ENCODE measurements at regions not wholly inside any gene's neighbourhood (a gene's known extent, or its start where the extent isn't known, plus 50 kb on each side); places are given as distances from the start of the nearest gene placed in this dataset.

DNA sequence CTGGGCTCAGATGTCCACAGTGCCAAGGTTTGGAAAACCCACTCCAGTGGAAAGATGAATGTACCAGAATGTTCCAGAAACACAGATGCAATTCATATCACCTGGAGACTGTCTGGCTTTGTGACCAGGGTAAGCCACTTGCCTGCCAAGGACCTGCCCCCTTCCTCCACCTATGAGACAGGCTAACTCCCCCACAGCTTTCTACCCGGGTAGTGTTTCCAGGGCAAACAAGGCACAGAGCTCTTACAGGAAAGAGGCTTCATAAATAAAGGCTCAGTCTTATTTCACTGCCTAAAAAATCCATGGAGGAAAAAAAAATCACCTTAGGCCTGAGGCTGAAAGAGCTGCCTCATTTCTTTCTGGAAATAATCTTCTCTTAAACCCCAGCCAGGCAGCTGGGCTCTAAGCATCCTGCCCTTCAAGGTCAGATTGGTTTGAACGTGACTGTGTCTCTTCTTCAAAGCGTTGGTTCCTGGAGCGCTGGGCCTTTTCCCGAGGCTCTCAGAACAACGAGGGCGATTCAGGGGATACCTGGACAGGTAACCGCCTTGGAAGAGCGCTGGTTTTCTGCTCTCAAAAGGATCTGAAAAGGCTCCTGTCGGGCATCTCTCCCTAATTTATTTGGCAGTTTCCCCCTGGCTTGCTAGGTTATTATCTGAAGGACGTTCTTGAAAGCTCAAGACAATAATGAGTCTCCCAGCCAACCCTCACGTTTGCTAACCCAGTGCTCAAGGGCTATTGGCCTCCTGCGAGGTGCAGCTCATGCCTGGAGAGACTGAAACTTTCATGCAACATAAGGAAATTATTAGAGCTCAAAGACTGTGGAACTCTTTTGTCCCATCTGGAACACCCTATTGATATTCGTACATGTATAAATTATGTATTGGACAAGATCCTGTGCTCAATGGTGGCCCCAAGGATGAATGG is 199.2 kb upstream of the PMEPA1 start:
- peak; percentile 11 for DNase-seq

DNA sequence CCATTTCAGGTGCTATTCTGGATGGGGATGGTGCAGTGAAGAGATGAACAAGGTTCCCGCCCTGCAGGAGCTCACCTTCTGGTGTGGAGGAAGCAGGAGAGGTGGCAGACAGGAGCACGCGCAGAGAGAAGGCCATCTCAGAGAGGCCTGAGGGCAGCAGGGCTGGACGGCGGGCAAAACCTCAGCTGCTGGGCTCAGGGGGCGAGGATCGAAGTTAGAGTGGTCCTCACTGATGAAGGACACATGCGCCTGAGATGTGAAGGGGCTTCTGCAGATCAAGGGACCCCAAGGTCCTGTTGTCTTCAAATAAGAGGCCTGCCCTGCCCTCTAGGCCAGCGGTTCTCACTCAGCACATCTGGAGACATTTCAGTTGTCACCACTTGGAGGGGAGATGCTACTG is 198.4 kb upstream of the PMEPA1 start:
- no peak for DNase-seq

DNA sequence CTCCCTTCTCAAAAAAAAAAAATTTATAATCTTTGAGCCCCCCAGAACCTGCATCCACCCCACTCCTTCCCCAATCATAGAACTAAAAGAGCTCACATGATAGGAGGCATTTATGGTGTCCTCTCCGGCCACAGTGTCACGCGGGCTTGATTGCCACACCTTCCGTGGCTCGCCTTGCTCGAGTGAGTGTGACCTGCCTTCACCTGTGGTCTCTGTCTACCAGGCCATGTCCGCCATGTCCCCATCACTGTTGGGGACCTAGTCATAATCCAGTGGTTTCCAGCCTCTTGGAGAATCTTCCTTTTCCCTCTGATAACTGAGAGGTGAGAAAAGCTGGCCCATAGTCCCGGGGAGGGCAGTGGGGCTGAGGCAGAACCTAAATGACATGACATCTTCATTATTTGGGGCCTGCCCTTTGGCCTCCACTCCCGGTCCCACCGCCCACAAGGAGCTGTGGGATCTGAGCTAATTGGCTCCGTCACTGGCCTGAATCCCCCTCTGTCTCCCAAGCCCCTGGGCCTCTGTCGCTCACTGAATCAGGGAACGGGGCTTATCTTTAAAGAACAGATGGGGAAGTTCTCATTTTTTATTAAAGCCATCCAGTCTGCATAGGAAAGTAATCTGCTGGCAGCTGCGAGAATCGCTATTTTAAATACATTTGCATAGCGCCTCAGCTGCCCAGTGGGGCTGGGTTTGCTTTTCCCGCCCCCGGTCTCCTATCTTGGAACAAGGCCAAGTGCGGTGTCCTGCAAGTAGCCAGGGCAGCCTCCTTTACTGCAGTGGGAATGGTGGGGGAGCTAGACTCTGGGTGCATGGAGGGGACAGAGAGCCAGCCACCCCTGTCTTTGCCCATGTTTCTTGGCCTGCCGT is 197.6 kb upstream of the PMEPA1 start:
- no peak for DNase-seq

DNA sequence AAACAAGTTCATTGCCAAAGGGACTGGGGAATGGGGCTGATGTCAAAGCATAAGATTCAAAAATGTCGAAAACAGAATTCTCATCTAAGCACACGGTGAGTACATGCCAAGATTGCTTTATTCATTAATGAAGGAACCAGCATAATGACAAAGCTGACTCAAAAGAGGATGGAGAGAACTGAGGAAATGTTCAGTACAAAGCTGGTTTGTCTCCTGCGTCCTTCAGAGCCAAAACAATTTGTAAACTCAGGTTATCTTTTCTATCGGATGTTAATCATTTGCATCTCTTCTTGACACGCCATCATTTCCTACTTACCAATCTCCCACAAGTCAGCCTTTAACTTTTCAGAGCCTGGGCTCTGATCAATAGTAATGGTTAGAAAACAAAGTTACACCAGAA is 195.6 kb upstream of the PMEPA1 start:
- DNase-seq, result no peak

DNA sequence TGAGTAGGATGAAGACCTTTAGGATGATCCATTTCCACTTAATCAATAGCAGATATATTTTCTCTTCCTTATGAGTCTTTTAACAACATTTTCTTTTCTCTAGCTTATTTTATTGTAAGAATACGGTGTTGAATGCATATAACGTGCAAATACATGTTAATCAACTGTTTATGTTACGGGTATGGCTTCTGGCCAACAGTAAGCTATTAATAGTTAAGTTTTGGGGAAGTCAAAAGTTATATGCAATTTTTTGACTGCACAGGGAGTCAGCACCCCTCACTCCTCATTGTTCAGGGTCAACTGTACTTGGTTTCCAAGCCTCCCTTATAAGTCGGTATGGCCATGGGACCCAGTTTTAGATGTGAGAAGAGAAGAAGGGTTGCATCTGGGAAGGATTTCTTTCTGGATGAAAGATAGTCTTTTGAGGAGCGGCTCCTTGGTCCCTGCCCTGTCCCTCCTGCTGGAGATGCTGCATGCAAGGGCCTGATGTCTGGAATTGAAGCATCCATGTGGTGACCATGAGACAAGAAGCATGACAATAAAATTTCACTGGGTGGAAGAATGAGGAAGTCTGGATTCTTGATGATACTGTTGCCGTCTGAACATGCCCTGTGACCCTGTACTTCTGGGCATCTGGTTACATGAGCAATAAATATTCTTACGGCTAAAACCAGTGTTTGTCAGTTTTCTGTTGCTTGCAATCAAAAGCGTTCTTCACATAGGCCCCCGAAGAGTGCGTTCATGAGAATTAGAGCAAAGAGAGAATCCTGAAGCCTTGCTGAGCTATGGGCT is 194.7 kb upstream of the PMEPA1 start:
- DNase-seq, result no peak

DNA sequence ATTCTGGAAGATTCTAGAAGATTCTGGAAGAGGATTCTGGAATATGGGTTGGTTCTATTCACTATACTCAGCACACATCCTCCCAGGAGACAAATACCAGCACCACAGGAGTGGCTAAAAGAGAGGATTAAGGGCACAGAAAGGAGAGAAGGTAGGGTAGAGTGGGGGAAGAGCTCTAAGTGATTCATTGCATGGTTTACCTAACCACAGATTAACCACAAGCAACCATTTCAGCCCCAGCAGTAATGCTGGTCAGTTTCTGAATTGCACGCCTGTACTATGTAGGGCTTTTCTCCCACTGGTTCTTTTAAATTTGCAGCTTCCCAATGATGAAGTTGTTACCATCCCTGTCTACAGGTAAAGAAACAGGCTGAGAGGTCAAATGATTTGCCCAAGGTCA is 192.7 kb upstream of the PMEPA1 start:
- DNase-seq, result no peak

DNA sequence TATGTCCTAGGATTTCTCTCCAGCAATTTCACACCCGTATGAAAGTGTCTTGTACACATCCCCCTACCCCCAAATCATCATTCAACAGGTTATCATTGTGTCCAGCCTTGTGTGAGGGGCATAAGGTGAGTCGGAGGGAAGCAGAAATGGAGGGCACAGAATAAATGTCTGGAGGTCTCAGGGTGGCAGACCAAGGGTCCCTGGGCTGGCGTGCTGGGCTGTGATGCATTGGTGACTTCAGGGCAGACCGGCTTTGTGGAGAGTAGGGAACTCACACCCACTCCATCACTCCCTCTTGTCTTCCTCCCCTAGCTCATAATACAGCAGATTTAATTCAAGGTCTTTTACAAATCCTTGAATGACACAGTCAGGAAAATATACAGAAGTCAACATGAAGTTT is 191.7 kb upstream of the PMEPA1 start:
- no peak for DNase-seq

DNA sequence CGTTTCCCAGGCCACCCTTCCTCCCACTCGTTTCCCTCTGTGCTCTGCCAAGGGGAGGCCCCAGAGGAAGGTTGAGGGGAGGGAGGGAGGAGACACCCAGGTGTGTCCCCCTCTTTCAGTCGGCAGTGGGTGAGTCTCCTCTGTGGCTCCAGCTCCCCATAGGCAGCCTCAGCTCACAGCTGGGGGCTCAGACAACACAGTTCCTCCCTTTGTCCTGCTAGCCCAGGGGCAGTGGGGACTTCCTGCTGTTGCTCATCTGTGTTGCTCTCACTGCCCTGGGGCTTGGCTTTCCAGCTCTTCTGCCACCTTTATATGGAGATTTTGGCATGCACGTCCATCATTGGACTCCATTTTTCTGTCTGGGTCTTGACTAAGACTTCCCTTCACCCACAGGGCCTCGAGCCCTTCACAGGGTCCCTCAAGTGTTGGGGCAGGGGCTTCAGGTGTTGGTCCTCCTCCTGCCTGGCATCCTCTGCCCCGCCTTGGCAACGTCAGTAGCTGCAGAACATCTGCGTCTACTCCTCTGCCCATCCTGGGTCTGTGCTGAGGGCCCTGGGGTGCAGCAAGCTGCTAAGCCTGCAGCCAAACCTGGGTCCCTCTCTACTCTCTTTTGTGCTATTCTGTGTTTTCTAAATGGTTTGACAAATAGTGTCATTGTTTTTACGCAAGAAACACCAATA is 190.6 kb upstream of the PMEPA1 start:
- no peak for DNase-seq

DNA sequence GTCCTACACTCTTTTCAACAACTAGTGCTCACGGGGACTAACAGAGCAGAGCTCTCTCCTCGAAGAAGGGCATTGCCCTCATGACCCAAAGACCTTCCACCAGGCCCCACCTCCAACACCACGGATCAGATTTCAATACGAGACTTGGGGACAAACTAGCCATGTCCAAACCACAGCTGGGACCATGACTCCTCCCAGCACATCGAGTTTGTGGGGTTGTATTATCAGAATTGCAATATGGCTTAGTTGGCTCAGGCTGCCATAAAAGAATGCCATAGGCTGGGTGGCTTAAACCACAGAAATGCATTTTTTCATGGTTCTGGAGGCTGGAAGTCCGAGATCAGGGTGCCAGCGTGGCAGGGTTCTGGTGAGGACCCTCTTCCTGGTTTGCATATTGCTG is 189.7 kb upstream of the PMEPA1 start:
- DNase-seq, result no peak

DNA sequence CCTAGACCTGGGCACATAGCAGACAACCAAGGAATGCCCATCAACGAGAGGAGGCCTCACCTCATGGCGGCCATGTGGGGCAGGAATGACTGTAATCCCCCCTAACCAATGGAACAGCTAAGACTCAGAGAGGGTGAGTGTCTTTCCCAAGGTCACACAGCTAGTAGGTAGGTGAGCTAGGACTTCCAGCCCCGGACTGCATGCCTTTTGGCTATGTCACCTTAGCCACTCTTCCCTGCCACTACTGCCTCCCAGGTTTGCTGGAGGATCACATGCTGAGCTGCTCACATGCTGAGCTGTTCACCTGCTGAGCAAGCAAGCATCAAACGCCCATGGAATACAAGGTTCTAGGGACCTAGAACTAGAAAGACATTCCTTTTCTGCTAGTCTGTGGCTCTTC is 188.5 kb upstream of the PMEPA1 start:
- DNase-seq, result no peak

DNA sequence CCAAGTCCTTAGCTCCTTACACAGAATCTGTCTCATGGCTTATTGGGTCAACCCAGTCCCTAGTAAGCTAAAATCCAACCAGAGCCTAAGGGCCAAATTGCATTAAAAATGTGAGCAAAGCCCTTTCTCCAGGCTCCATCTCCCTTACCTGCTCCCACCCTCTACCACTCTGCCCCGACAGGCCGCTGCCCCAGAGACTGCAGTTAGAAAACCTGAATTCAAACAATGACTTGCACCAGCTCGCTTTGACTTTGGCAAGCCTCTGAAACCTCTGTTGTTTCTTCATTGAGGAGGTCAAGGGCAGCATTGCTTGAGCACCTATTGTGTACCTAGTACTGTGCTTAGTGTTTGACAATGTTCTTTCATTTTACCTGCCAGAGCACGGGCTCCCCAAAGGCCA is 188.1 kb upstream of the PMEPA1 start:
- DNase-seq, result no peak

DNA sequence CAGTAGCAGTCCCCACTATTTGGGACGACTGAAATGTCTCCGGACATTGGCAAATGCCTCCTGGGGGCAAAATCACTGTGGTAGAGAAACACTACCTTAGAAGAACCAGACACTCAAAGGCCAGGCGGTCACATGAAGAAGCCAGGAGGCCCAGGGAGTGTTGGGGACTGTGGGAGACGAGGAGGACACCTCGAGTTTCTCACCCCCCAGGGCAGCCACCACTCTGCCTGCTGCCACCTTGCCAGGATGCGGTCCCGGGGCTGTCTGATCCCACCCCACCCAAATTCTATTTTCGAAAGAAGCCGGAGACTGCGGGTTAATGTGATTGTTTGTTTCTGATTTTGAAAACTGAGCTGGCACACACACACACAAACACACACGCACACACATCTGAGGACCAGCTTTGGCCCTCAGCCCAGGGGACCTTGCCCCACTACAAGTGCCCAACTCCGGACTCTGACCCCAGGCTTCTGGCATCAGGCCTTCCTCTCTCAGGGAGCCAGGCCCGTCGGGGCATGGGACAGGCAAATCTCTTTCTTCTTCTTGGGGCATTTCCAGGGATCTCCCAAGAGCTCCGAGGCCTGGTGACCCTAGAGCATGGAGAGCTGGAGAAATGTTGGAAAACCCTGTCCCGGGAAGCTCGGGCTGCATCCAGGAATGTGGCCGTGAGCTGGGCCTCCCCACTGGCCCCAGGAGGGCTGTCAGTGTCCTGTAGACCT is 187.5 kb upstream of the PMEPA1 start:
- no peak for DNase-seq

DNA sequence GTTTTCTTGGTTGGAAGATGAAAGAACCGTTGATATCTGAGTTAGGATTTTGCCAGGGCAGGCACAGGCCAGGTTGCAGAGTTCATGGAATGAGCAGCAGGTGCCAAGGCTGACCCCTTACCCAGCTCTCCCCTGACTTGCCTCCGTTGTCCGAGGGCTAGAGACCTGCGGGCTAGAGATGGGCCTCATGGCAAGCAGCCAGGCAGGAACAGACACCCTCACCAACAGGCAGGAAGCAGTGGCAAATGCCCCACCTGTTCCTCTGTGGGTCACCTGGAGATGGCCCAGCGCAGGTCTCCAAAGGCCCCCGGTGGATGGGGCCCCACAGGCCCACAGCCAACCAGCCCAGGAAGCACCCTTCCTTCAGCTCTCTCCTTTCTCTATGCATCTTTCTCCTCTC is 186.7 kb upstream of the PMEPA1 start:
- no peak for DNase-seq

DNA sequence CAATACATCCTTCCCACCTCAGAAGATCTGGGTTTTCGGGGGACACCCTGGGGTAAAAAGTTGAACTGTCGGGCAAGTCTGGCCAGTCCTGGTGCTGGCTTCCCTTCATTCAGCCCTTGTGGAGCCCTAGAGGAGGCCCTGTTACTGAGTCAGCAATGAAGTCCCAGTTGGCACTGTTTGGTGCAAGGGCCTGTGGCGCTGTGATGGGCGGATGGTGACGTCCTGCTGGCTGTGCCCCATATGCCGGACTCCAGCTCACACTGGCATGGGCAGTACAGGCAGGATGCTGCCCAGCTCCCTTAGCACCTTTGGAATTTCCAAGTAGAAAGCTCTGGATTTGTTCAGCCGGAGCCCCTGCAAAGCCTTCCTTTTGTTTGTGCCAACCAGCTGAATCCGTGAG is 186.2 kb upstream of the PMEPA1 start:
- no peak for DNase-seq

DNA sequence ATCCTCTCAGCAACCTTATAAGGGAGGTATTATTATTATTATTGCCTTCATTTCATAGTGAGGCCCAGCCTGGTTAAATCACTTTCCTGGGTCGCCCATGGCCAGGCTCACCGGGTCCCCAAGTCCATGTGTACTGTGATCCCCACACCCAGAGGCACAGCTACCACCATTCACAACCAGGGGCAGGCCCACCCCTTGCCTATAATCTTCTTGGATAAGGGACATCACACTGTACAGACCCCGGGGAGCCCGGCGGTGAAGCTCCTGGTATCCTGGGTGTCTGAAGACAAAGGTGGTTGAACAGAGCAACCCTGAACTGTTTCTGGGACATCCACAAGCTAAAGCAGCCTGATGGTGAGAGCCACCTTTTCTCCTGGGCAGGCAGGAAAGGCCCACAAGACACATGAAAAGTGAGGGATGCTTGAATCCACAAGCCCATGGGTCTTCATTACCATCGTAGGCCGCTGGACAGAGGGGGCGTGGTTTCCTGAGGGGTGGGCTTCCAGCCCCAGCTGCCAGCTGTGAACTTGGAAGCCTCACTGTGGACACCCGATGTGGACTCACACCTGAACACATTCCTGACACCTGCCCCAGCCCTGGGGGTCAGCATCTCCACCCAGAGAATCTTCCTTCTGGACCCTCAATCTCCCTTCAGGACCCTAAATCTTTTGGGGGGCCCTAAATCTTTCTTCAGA is 185.5 kb upstream of the PMEPA1 start:
- DNase-seq, result no peak

DNA sequence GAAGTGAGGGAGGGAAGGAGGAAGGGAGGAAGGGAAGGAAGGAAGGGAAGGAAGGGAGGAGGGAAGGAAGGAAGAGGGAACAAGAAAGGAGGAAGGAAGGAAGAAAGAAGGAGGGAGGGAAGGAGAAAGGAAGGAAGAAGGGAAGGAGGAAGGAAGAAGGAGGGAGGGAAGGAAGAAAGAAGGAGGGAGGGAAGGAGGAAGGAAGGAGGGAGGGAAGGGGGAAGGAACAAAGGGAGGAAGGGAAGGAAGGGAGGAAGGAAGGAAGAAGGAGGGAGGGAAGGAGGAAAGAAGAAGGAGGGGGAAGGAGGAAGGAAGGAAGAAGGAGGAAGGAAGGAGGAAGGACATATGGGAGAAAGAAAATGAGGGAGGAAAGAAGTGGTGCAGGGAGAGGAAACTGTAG is 184.7 kb upstream of the PMEPA1 start:
- no peak for DNase-seq

DNA sequence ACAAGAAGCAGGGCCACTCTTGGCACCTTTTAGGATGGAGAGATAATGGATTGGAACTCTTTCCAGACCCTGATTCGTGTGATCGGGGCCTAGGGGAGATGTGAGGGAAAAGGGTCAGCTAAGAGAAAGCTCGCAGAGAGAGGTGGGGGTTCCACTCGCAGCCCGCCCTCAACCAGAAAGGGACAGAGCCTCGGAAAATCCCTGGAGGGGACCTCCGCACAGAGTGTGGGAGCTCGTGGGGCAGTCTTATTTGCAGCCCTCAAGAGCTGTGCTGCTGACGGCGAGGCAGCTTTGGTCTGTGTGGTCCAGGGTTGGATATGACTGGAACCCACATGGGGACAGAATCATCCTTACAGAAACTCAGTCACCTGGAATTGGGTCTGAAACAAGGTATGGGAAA is 184.3 kb upstream of the PMEPA1 start:
- DNase-seq, result no peak

DNA sequence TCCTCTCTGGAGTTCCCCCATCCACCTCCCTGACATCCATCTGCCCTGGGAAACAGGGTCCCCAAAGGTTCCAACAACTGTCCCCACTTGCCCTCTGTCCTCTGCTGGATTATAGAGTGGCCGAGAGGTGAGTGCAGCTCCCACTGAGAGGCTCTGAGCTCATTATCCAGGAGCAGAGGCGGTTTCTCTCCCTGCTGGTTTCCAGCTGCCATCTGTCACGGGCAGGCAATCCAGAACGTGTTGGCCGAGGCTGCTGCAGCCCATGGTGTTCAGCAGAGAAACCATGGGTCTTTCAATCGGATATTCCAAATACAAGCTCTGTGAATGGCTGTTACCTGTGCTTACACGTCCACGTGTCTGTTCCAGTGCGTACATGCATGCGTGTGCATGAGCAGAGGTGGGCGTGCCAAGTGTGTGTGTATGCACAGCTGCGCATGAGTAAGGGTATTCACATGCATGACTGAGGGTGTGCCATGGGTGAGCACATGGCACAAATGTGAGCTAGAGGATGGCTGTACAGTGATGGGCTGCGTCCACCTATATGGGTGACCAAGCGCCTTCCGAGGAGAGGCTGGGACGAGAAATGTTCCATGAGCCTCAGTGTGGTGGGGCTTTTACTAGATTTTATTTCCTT is 183.7 kb upstream of the PMEPA1 start:
- DNase-seq, result no peak

DNA sequence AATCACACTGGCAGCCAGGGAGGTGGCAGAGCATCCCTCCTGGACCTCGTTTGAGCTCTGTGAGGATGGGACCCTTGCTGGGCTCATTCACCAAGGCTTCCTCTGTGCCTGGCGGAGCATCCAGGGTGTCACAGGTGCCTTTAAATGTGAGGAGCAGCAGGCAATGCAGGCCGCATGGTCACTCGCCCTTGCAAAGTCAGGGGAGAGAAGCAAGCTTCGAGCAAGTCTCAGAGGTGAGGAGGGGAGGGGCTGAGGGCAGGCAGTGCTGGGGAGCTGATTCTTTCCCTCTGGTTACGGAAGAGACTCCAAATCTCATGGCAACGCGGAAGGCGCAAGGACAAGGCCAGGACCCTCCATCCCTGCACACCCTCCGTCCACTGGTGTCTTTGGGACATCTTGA is 182.7 kb upstream of the PMEPA1 start:
- no peak for DNase-seq

DNA sequence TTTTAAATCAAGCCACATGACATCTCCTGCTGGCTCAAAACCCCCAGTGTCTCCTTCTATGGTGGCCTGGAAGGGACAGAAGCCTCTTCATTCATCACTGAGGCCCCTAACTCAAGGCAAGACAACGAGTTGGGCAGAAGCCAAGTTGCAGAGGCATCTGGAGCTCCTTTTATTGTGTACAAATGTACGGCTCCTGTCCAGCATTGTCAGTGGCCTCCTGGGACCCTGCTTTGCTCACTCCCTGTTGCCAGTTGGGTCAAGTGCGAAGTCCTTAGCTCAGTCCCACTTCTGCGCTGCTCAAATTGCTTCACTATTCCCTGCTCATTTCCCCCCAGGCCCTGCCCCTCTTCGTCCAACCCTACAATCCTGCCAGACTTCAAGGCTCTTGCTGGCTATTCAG is 181.2 kb upstream of the PMEPA1 start:
- DNase-seq, result no peak

All from NCI-H1436 (cell line).